Prostate gland (tissue), 2 donors: ENCODE measurements at regions not wholly inside any gene's neighbourhood (a gene's known extent, or its start where the extent isn't known, plus 50 kb on each side); places are given as distances from the start of the nearest gene placed in this dataset.

Experiments used
- POLR2A ChIP-seq: fragments of 450-650 bp; IDR thresholded peaks from one replicate; pipeline ENCODE4 v1.6.1; 2016; ENCODE audit warnings: antibody characterized with exemption, mild to moderate bottlenecking
- TF ChIP-seq, protein P1 (sequence below), 4 experiments: fragments of 200-600 bp in 2 of 4; fragments of 450-650 bp in 2 of 4; sonication (generic) in 2 of 4; IDR thresholded peaks; 1 replicate in 3 of 4; 2 replicates in 1 of 4; pipeline ENCODE4 v1.5.1; 2016 to 2019; ENCODE audit warnings: antibody characterized with exemption in 4 of 4, mild to moderate bottlenecking in 2 of 4, moderate library complexity in 2 of 4

DNA sequence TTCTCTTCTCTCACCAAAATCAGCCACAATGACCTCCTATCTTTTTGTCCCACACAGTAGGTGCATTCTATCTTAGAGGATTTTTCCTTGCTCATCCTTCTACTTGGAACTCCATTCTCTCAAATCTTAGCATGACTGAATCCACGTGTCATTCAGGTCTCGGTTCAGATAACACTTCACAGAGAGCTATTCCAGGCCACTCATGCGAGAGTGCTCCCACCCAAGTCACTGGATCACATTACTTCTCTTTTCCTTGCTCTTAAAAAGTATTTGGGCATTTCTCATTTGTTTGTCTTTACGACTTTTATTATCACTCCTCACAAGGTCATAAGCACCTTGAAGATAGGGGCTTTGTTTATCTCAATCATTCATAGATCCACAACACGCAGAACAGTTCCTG is 647.5 kb upstream of the TENM3 start:
- TF ChIP-seq, protein P1, sequence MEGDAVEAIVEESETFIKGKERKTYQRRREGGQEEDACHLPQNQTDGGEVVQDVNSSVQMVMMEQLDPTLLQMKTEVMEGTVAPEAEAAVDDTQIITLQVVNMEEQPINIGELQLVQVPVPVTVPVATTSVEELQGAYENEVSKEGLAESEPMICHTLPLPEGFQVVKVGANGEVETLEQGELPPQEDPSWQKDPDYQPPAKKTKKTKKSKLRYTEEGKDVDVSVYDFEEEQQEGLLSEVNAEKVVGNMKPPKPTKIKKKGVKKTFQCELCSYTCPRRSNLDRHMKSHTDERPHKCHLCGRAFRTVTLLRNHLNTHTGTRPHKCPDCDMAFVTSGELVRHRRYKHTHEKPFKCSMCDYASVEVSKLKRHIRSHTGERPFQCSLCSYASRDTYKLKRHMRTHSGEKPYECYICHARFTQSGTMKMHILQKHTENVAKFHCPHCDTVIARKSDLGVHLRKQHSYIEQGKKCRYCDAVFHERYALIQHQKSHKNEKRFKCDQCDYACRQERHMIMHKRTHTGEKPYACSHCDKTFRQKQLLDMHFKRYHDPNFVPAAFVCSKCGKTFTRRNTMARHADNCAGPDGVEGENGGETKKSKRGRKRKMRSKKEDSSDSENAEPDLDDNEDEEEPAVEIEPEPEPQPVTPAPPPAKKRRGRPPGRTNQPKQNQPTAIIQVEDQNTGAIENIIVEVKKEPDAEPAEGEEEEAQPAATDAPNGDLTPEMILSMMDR (IDR thresholded peaks at IDR 0.05) = no peak
- no peak for TF ChIP-seq POLR2A
